Effector memory CD4-positive, alpha-beta T cell (primary cell): ENCODE measurements at regions not wholly inside any gene's neighbourhood (a gene's known extent, or its start where the extent isn't known, plus 50 kb on each side); places are given as distances from the start of the nearest gene placed in this dataset.
"Not testable (repeated sequence)": the region's sequence is repeated elsewhere in the genome, so short reads cannot be mapped to it uniquely, and the experiment has no call there.

Source experiments
- DNase-seq, 3 donors: peaks; one replicate each; pipeline ENCODE4 v3.0.0-alpha.2; 2020
- H3K27ac ChIP-seq: 2 replicates; pipeline ENCODE4 v1.7.0; 2013; ENCODE audit warnings: mild to moderate bottlenecking, low read length, moderate library complexity; ENCODE audit not compliant: insufficient read depth, poor library complexity, severe bottlenecking
- H3K27me3 ChIP-seq: replicated peaks from 2 replicates; pipeline ENCODE4 v1.7.0; 2013; ENCODE audit warnings: mild to moderate bottlenecking, low read length; ENCODE audit not compliant: insufficient read depth, control insufficient read depth, poor library complexity, severe bottlenecking
- H3K36me3 ChIP-seq: 2 replicates; pipeline ENCODE4 v1.7.0; 2013; ENCODE audit warnings: mild to moderate bottlenecking, low read length, moderate library complexity; ENCODE audit not compliant: control insufficient read depth, insufficient read depth
- H3K4me1 ChIP-seq: 2 replicates; pipeline ENCODE4 v1.7.0; 2013; ENCODE audit warnings: low read length, mild to moderate bottlenecking; ENCODE audit not compliant: control insufficient read depth, insufficient read depth, poor library complexity, severe bottlenecking
- H3K4me3 ChIP-seq: 2 replicates; pipeline ENCODE4 v1.7.0; 2013; ENCODE audit warnings: low read length, low read depth, mild to moderate bottlenecking; ENCODE audit not compliant: insufficient read depth, poor library complexity, severe bottlenecking
- H3K9me3 ChIP-seq: 2 replicates; pipeline ENCODE4 v1.7.0; 2013; ENCODE audit warnings: mild to moderate bottlenecking, low read length, moderate library complexity; ENCODE audit not compliant: control insufficient read depth

DNA sequence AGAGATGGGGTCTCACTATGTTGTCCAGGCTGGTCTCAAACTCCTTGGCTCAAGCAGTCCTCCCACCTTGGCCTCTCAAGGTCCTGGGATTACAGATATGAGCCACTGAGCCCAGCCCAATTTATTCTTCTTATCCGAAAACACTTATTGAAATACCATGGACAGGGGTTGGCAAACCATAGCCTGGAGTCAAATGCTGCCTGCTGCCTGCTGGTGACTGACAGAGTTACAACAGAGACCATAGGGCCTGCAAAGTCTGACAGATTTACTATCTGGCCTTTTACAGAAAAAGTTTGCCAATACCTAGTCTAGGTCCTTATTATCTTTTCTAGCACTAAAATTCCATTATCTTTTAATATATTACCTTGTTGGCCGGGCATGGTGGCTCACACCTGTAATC is 87.1 kb upstream of the ZNF281 start:
- H3K27ac ChIP-seq, result no peak overlapping the region
- no peak overlapping the region for H3K4me3 ChIP-seq
- no peaks in the 10 kb centered on the region for H3K27me3 ChIP-seq
- no peaks in the 10 kb centered on the region for H3K36me3 ChIP-seq
- no peaks in the 10 kb centered on the region for H3K9me3 ChIP-seq
- H3K4me1 ChIP-seq, result no peaks in the 10 kb centered on the region
- DNase-seq, result no peak

- no peak for DNase-seq
- Histone ChIP-seq H3K36me3 (no peaks in the 10 kb centered on the region), H3K4me3 (no peak overlapping the region), H3K9me3 (no peaks in the 10 kb centered on the region), H3K27me3 (no peaks in the 10 kb centered on the region), H3K4me1 (no peaks in the 10 kb centered on the region), H3K27ac (no peak overlapping the region)
Observed at GRCh38 chr1:200495901-200496300, 86.1 kb upstream of the ZNF281 start.

GRCh38 chr1:200493344-200493743 is 83.5 kb upstream of the ZNF281 start:
- no peak overlapping the region for H3K27ac ChIP-seq
- no peaks in the 10 kb centered on the region for H3K36me3 ChIP-seq
- no peak for DNase-seq
- no peaks in the 10 kb centered on the region for H3K4me1 ChIP-seq
- H3K4me3 ChIP-seq, result no peak overlapping the region
- H3K9me3 ChIP-seq, result no peaks in the 10 kb centered on the region
- H3K27me3 ChIP-seq, result no peaks in the 10 kb centered on the region

- H3K9me3 ChIP-seq, result no peaks in the 10 kb centered on the region
- no peak for DNase-seq
- no peaks in the 10 kb centered on the region for H3K36me3 ChIP-seq
- H3K4me3 ChIP-seq, result no peak overlapping the region
- no peak overlapping the region for H3K27ac ChIP-seq
- no peaks in the 10 kb centered on the region for H3K4me1 ChIP-seq
- no peaks in the 10 kb centered on the region for H3K27me3 ChIP-seq
Observed at GRCh38 chr1:200491103-200491502, 81.3 kb upstream of the ZNF281 start.

DNA sequence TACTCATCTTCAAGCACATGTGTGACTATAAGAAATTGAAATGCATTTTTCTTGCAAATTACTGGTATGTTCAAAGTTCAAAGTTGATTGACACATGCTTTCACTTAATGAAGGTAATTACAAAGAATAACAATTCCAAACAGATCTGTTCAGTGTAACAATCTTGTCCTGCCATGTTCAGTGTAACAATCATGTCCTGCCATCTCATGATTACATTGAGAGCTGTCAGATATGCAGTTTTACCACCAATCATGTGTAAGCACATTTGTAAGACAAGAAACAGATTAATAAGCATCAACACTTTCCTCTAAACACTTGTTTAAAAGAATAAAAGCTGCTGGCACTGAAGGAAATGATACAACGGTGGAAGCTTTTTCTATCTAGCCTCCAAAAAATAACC is 80.3 kb upstream of the ZNF281 start:
- no peaks in the 10 kb centered on the region for H3K27me3 ChIP-seq
- no peak overlapping the region for H3K4me3 ChIP-seq
- no peaks in the 10 kb centered on the region for H3K9me3 ChIP-seq
- H3K4me1 ChIP-seq, result no peaks in the 10 kb centered on the region
- H3K36me3 ChIP-seq, result no peaks in the 10 kb centered on the region
- no peak overlapping the region for H3K27ac ChIP-seq
- no peak for DNase-seq

DNA sequence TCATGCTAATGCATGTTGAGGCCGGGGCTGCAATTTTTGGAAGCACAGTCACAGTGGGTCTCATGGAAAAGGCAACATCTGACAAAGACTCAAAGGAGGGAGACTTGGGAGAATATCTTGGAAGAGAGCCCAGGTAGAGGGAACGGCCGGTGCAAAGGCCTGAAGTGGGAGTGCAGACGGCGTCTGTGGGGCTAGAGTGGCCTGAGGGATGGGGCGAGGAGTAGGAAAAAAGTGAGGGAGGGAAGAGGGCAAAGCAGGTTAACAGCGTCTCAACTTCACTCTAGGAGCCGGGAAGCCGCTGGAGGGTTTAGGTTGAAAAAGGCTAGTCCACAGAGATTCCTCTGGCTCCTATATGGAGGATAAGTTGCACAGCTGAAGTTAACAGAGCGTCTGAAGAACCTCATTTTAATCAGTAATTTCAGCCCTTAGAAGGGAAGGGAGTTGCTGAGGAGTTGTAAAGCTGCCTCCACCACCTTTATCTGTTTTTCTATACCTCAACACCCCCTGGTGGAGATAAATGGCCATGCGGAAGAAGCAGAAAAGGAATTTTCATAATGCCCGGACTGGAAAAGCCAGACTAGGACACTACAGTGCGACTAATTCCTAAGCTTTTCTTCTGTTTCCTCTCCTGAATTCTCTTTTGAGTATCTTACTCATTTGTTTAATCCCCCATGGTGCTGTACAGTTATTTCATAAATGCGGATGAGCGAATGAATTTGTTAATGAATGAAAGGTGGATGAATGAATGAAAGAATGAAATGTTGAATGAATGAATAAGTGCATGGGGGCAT is 78.7 kb upstream of the ZNF281 start:
- peak in 1 of 3 donors; percentile 30 for DNase-seq
- H3K27me3 ChIP-seq, result no peaks in the 10 kb centered on the region
- H3K4me3 ChIP-seq, result no peak overlapping the region
- no peaks in the 10 kb centered on the region for H3K36me3 ChIP-seq
- H3K9me3 ChIP-seq, result no peaks in the 10 kb centered on the region
- no peaks in the 10 kb centered on the region for H3K4me1 ChIP-seq
- no peak overlapping the region for H3K27ac ChIP-seq

DNA sequence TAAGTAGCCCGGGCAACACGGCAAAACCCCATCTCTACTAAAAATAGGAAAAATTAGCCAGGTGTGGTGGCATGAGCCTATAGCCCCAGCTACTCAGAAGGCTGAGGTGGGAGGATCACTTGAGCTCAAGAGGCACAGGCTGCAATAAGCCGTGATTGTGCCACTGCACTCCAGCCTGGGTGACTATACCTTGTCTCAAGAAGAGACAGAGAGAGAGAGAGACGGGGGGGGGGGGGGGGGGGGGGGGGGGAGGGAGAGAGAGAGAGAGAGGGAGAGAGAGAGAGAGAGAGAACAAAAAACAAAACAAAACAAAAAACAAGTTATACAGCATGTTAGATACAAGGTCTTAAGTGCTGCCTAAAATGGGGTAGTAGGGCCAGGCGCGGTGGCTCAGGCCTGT is 77.8 kb upstream of the ZNF281 start:
- no peaks in the 10 kb centered on the region for H3K36me3 ChIP-seq
- no peak for DNase-seq
- no peak overlapping the region for H3K4me3 ChIP-seq
- H3K27ac ChIP-seq, result no peak overlapping the region
- no peaks in the 10 kb centered on the region for H3K9me3 ChIP-seq
- H3K27me3 ChIP-seq, result no peaks in the 10 kb centered on the region
- H3K4me1 ChIP-seq, result no peaks in the 10 kb centered on the region

DNA sequence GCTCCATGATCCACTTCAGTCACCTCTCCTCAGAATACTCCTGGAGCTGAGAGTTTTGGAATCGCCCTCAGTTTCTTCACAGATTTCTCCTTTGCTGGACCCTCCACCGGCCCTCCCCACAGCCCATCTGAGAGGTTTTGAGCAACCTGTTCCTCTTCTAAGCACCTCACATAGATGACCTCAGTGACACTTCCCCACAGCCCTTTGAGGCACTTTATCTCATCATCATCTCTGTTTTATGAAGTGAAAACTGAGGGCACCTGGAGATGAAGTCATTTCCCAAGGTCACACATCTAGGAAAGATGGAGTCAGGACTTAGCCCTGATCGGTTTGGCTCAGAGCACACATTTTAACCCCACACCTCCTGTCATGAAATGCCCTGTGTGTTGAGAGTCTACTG is 76.8 kb upstream of the ZNF281 start:
- Histone ChIP-seq H3K27me3 (no peaks in the 10 kb centered on the region), H3K36me3 (no peaks in the 10 kb centered on the region), H3K9me3 (no peaks in the 10 kb centered on the region), H3K4me1 (no peaks in the 10 kb centered on the region), H3K4me3 (no peak overlapping the region), H3K27ac (no peak overlapping the region)
- DNase-seq, result no peak

GRCh38 chr1:200484438-200484946 is 74.7 kb upstream of the ZNF281 start:
- not testable (repeated sequence) for H3K4me1 ChIP-seq, H3K4me3 ChIP-seq, H3K36me3 ChIP-seq, H3K9me3 ChIP-seq, H3K27ac ChIP-seq, DNase-seq, H3K27me3 ChIP-seq

DNA sequence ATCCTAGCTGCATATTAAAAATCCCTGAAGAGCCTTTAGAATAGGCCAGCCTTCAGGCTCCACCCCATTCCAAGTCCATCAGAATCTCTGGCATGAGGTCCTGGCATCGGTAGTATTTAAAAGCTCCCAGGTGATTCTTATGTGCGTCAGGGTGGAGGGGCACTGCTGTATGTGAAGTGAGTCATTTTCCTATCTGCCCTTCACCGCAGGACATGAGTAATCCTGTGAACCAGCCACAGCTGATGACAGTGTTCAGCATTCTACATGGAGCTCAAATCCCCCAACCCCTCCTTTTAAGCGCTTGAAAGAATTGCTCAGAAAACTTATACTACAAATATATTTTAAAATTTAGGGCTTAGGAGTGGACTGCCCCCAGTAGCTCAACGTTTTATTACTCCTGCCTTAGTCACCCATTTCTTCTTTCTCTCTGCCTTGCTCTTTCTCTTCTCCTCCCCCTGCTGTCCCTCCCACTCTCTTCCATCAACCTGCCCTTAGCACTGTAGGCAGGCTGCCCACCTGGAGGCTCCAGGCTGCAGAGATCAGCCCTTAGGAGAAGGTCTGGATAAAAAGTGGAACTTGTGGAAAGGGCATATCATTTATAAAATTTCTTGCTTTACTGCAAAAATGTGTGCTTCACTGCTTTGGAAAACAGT is 73.8 kb upstream of the ZNF281 start:
- Histone ChIP-seq H3K36me3 (no peaks in the 10 kb centered on the region), H3K27ac (no peak overlapping the region), H3K4me3 (no peak overlapping the region), H3K9me3 (no peaks in the 10 kb centered on the region), H3K4me1 (no peaks in the 10 kb centered on the region), H3K27me3 (peaks cover 4% of the 10 kb centered on the region)
- DNase-seq, result peak in 2 of 3 donors; percentile 9 to 18
